Lower leg skin (tissue), 3 donors: ENCODE measurements at regions not wholly inside any gene's neighbourhood (a gene's known extent, or its start where the extent isn't known, plus 50 kb on each side); places are given as distances from the start of the nearest gene placed in this dataset.

Source experiments
- POLR2A ChIP-seq, 2 donors: fragments of 450-650 bp; IDR thresholded peaks; one replicate each; pipeline ENCODE4 v1.6.1; 2016 to 2017; ENCODE audit warnings: antibody characterized with exemption in 2 of 2, mild to moderate bottlenecking in 1 of 2, moderate library complexity in 1 of 2
- TF ChIP-seq, protein P1 (sequence below), 3 donors: fragments of 450-650 bp; IDR thresholded peaks; one replicate each; pipeline ENCODE4 v1.5.1; 2016; ENCODE audit warnings: antibody characterized with exemption in 3 of 3, mild to moderate bottlenecking in 3 of 3, moderate library complexity in 2 of 3

GRCh38 chr7:36013246-36014014, 139.6 kb upstream of the EEPD1 start:
- TF ChIP-seq, protein P1, sequence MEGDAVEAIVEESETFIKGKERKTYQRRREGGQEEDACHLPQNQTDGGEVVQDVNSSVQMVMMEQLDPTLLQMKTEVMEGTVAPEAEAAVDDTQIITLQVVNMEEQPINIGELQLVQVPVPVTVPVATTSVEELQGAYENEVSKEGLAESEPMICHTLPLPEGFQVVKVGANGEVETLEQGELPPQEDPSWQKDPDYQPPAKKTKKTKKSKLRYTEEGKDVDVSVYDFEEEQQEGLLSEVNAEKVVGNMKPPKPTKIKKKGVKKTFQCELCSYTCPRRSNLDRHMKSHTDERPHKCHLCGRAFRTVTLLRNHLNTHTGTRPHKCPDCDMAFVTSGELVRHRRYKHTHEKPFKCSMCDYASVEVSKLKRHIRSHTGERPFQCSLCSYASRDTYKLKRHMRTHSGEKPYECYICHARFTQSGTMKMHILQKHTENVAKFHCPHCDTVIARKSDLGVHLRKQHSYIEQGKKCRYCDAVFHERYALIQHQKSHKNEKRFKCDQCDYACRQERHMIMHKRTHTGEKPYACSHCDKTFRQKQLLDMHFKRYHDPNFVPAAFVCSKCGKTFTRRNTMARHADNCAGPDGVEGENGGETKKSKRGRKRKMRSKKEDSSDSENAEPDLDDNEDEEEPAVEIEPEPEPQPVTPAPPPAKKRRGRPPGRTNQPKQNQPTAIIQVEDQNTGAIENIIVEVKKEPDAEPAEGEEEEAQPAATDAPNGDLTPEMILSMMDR (IDR thresholded peaks at IDR 0.05) = no peak
- no peak for TF ChIP-seq POLR2A (IDR thresholded peaks at IDR 0.05)
